H1 (cell line): ENCODE measurements at regions not wholly inside any gene's neighbourhood (a gene's known extent, or its start where the extent isn't known, plus 50 kb on each side); places are given as distances from the start of the nearest gene placed in this dataset.

Experiments
- CTCF ChIA-PET: fragments of 300-600 bp; sonication (Branson Sonifier 250); formaldehyde crosslinking; loops from one replicate; lab custom pipeline; 2021; ENCODE audit not compliant: partially characterized antibody; lab: Charles Lee
- POLR2A ChIA-PET: fragments of 300-600 bp; sonication (Branson Sonifier 250); formaldehyde crosslinking; loops from one replicate; lab custom pipeline; 2021; ENCODE audit warnings: inconsistent platforms; ENCODE audit not compliant: partially characterized antibody; lab: Charles Lee
- DNase-seq, 2 experiments: peaks; one replicate each; pipeline versions ENCODE4 v3.0.0 to v3.0.0-alpha.2; 2010 to 2022; ENCODE audit warnings: low spot score in 2 of 2, low read depth in 1 of 2, mixed read lengths in 1 of 2
- FAIRE-seq: peaks from 2 replicates; lab custom pipeline; 2011; peaks lifted over from hg19 to GRCh38; lab: Jason Lieb, UNC
- H2AFZ ChIP-seq: 2 replicates; pipeline ENCODE4 v1.8.1; 2012; ENCODE audit warnings: low read length, inconsistent platforms
- H2AK5ac ChIP-seq: 2 replicates; pipeline ENCODE4 v1.6.1; 2013; ENCODE audit warnings: low read depth, low read length
- H2BK120ac ChIP-seq: replicated peaks from 2 replicates; pipeline ENCODE3; 2013; ENCODE audit warnings: low read depth, low read length, inconsistent platforms
- H2BK12ac ChIP-seq: 2 replicates; pipeline ENCODE4 v1.6.1; 2013; ENCODE audit warnings: low read depth, low read length
- H2BK15ac ChIP-seq: 2 replicates; pipeline ENCODE4 v1.6.1; 2013; ENCODE audit warnings: low read length
- H2BK20ac ChIP-seq: 2 replicates; pipeline ENCODE4 v1.6.1; 2013; ENCODE audit warnings: low read length
- H2BK5ac ChIP-seq: 2 replicates; pipeline ENCODE4 v1.6.1; 2013; ENCODE audit warnings: low read depth, low read length
- H3K14ac ChIP-seq: 2 replicates; pipeline ENCODE4 v1.6.1; 2013; ENCODE audit warnings: inconsistent platforms; ENCODE audit not compliant: insufficient read length
- H3K18ac ChIP-seq: 2 replicates; pipeline ENCODE4 v1.6.1; 2013; ENCODE audit warnings: low read length; ENCODE audit errors: extremely low read depth
- H3K23ac ChIP-seq: 2 replicates; pipeline ENCODE4 v1.6.1; 2013; ENCODE audit warnings: inconsistent platforms; ENCODE audit not compliant: insufficient read length
- H3K23me2 ChIP-seq: 2 replicates; pipeline ENCODE4 v1.6.1; 2013; ENCODE audit warnings: low read depth, low read length
- H3K27ac ChIP-seq: 2 replicates; pipeline ENCODE4 v1.6.1; 2011; ENCODE audit warnings: low read depth, low read length, inconsistent platforms
- H3K27me3 ChIP-seq, 4 experiments: replicated peaks in 1 of 4; 1 replicate in 1 of 4; 2 replicates in 3 of 4; pipeline versions ENCODE4 v1.6.1 to v1.8.1; 2011 to 2013; ENCODE audit warnings: low read length in 3 of 4, mild to moderate bottlenecking in 3 of 4, inconsistent platforms in 2 of 4, mixed read lengths in 2 of 4, moderate library complexity in 1 of 4; ENCODE audit not compliant: control insufficient read depth in 3 of 4, insufficient read depth in 3 of 4; ENCODE audit errors: extremely low read depth in 1 of 4
- H3K36me3 ChIP-seq, 4 experiments: 2 replicates each; pipeline versions ENCODE4 v1.6.1 to v1.8.1; 2011 to 2013; ENCODE audit warnings: mild to moderate bottlenecking in 4 of 4, low read length in 3 of 4, moderate library complexity in 2 of 4, control low read depth in 1 of 4, inconsistent platforms in 1 of 4; ENCODE audit not compliant: insufficient read depth in 4 of 4, control insufficient read depth in 2 of 4
- H3K4ac ChIP-seq: replicated peaks from 2 replicates; pipeline ENCODE3; 2013; ENCODE audit warnings: low read length, low read depth, mixed read lengths, inconsistent platforms; ENCODE audit not compliant: insufficient read length
- H3K4me1 ChIP-seq, 4 experiments: replicated peaks in 1 of 4; 1 replicate in 1 of 4; 2 replicates in 3 of 4; pipeline versions ENCODE4 v1.6.1 to v1.8.1; 2011 to 2013; ENCODE audit warnings: low read length in 3 of 4, inconsistent platforms in 2 of 4, mixed read lengths in 1 of 4; ENCODE audit not compliant: insufficient read depth in 4 of 4, control insufficient read depth in 3 of 4
- H3K4me2 ChIP-seq, 2 experiments: 2 replicates each; pipeline versions ENCODE4 v1.6.1 to v1.8.1; 2011 to 2013; ENCODE audit warnings: low read depth in 2 of 2, low read length in 2 of 2, control low read depth in 1 of 2, inconsistent platforms in 1 of 2, mild to moderate bottlenecking in 1 of 2; ENCODE audit not compliant: insufficient read depth in 1 of 2
- H3K4me3 ChIP-seq, 4 experiments: fragments of 200-600, 300-600 bp in 1 of 4; sonication (generic), shearing (Covaris generic), sonication (Bioruptor Twin) in 1 of 4; 2 replicates each; pipeline versions ENCODE4 v1.5.1 to v1.8.1; 2011 to 2016; ENCODE audit warnings: low read length in 4 of 4, low read depth in 3 of 4, control low read depth in 2 of 4, inconsistent platforms in 2 of 4, mild to moderate bottlenecking in 2 of 4, mixed read lengths in 1 of 4, moderate library complexity in 1 of 4; ENCODE audit not compliant: insufficient read depth in 2 of 4; ENCODE audit errors: extremely low read depth in 1 of 4
- H3K56ac ChIP-seq: replicated peaks from 2 replicates; pipeline ENCODE3; 2013; ENCODE audit warnings: low read depth, mild to moderate bottlenecking, mixed read lengths, low read length, inconsistent platforms; ENCODE audit not compliant: insufficient read length
- H3K79me1 ChIP-seq: 2 replicates; pipeline ENCODE4 v1.6.1; 2013; ENCODE audit warnings: low read depth, low read length, control low read depth
- H3K79me2 ChIP-seq, 2 experiments: 2 replicates each; pipeline versions ENCODE4 v1.6.1 to v1.8.1; 2012 to 2013; ENCODE audit warnings: low read length in 2 of 2, mild to moderate bottlenecking in 2 of 2, inconsistent platforms in 1 of 2; ENCODE audit not compliant: insufficient read depth in 2 of 2, control insufficient read depth in 1 of 2
- H3K9ac ChIP-seq, 4 experiments: replicated peaks in 1 of 4; 1 replicate in 1 of 4; 2 replicates in 3 of 4; pipeline versions ENCODE4 v1.6.1 to v1.8.1; 2011 to 2013; ENCODE audit warnings: low read depth in 3 of 4, low read length in 3 of 4, control low read depth in 2 of 4, mild to moderate bottlenecking in 2 of 4, moderate library complexity in 2 of 4, inconsistent platforms in 1 of 4; ENCODE audit errors: extremely low read depth in 1 of 4
- H3K9me3 ChIP-seq, 2 experiments: 2 replicates each; pipeline versions ENCODE4 v1.6.1 to v1.8.1; 2012 to 2013; ENCODE audit warnings: mild to moderate bottlenecking in 2 of 2, moderate library complexity in 2 of 2, control low read depth in 1 of 2, inconsistent platforms in 1 of 2, low read depth in 1 of 2, low read length in 1 of 2, mixed read lengths in 1 of 2; ENCODE audit not compliant: insufficient read depth in 2 of 2
- H4K20me1 ChIP-seq, 2 experiments: replicated peaks in 1 of 2; 2 replicates each; pipeline versions ENCODE3 to v1.8.1; 2011 to 2013; ENCODE audit warnings: inconsistent platforms in 2 of 2, low read length in 2 of 2, mild to moderate bottlenecking in 1 of 2; ENCODE audit not compliant: insufficient read depth in 2 of 2, control insufficient read depth in 1 of 2
- H4K5ac ChIP-seq: 2 replicates; pipeline ENCODE4 v1.6.1; 2013; ENCODE audit warnings: low read length, low read depth, mixed read lengths, inconsistent platforms; ENCODE audit not compliant: insufficient read length
- H4K8ac ChIP-seq: 2 replicates; pipeline ENCODE4 v1.8.0; 2013; ENCODE audit warnings: mild to moderate bottlenecking, moderate library complexity, low read length, inconsistent platforms; ENCODE audit not compliant: insufficient read depth; ENCODE audit errors: extremely low read depth
- H4K91ac ChIP-seq: replicated peaks from 2 replicates; pipeline ENCODE3; 2013; ENCODE audit warnings: low read length, mixed read lengths, inconsistent platforms; ENCODE audit not compliant: insufficient read length
- CREB1 ChIP-seq: IDR thresholded peaks from 2 replicates; pipeline ENCODE4 v1.6.1; 2012; ENCODE audit warnings: inconsistent platforms
- CTCF ChIP-seq, 3 experiments: IDR thresholded peaks; 1 replicate in 2 of 3; 2 replicates in 1 of 3; pipeline versions ENCODE4 v1.5.1 to v1.6.1; 2011; ENCODE audit warnings: low read length in 3 of 3, mild to moderate bottlenecking in 3 of 3, inconsistent platforms in 2 of 3, low read depth in 1 of 3, moderate library complexity in 1 of 3; ENCODE audit not compliant: insufficient read depth in 1 of 3; ENCODE audit errors: control extremely low read depth in 1 of 3
- EP300 ChIP-seq, 2 experiments: IDR thresholded peaks; 1 replicate in 1 of 2; 2 replicates in 1 of 2; pipeline ENCODE4 v1.6.1; 2011 to 2012; ENCODE audit warnings: low read depth in 2 of 2, low read length in 2 of 2, mild to moderate bottlenecking in 2 of 2, borderline replicate concordance in 1 of 2, inconsistent platforms in 1 of 2, moderate library complexity in 1 of 2
- GABPA ChIP-seq: IDR thresholded peaks from 2 replicates; pipeline ENCODE4 v1.6.1; 2011; ENCODE audit warnings: mild to moderate bottlenecking, low read length, moderate library complexity, borderline replicate concordance; ENCODE audit not compliant: insufficient read depth
- HDAC6 ChIP-seq: IDR thresholded peaks from one replicate; pipeline ENCODE4 v1.7.1; 2012; ENCODE audit warnings: low read depth, mild to moderate bottlenecking, inconsistent platforms, low read length, moderate library complexity
- MAFK ChIP-seq: IDR thresholded peaks from 2 replicates; pipeline ENCODE4 v1.6.1; 2012; ENCODE audit warnings: low read depth, mild to moderate bottlenecking, improper control_type of control experiment, low read length
- MAX ChIP-seq: IDR thresholded peaks from 2 replicates; pipeline ENCODE4 v1.6.1; 2012; ENCODE audit warnings: inconsistent platforms
- RAD21 ChIP-seq, 2 experiments: IDR thresholded peaks in 1 of 2; conservative IDR thresholded peaks in 1 of 2; 2 replicates each; pipeline ENCODE4 v1.6.1; 2011; ENCODE audit warnings: low read depth in 2 of 2, low read length in 2 of 2, improper control_type of control experiment in 1 of 2, inconsistent platforms in 1 of 2, mild to moderate bottlenecking in 1 of 2, moderate library complexity in 1 of 2
- SIRT6 ChIP-seq: IDR thresholded peaks from one replicate; pipeline ENCODE4 v1.7.1; 2012; ENCODE audit warnings: low read length, inconsistent platforms
- SP1 ChIP-seq: IDR thresholded peaks from 2 replicates; pipeline ENCODE4 v1.6.1; 2011; ENCODE audit warnings: low read depth, low read length
- SP4 ChIP-seq: IDR thresholded peaks from 2 replicates; pipeline ENCODE4 v1.6.1; 2012; ENCODE audit warnings: low read length, inconsistent platforms
- WGBS, 2 experiments: shearing (Covaris generic) in 1 of 2; methylation state at CpG; one replicate each; pipeline versions ENCODE4 v1.1.6 to v1.1.7; 2013 to 2015; ENCODE audit warnings: low lambda C conversion rate in 2 of 2, mixed read lengths in 2 of 2, inconsistent platforms in 1 of 2, low coverage in 1 of 2, missing lambda C conversion rate in 1 of 2; ENCODE audit not compliant: insufficient replicate concordance in 2 of 2, insufficient coverage in 1 of 2, insufficient read length in 1 of 2; ENCODE audit errors: extremely low coverage in 1 of 2, missing lambda C conversion rate in 1 of 2; 5-methylcytosine and 5-hydroxymethylcytosine counted together

GRCh38 chr14:26330982-26331381 lies 266.9 kb downstream of the NOVA1 start:
- Histone ChIP-seq H2AFZ (no peak overlapping the region), H2BK15ac (no peak overlapping the region), H4K20me1 (no peaks in the 10 kb centered on the region), H2AK5ac (no peak overlapping the region), H3K27me3 (no peaks in the 10 kb centered on the region), H4K91ac (no peak overlapping the region), H4K8ac (no peak overlapping the region), H3K79me1 (no peaks in the 10 kb centered on the region), H3K4ac (no peak overlapping the region), H3K4me3 (no peak overlapping the region), H4K5ac (no peak overlapping the region), H3K4me1 (no peaks in the 10 kb centered on the region), H3K9me3 (no peaks in the 10 kb centered on the region), H3K56ac (no peak overlapping the region), H2BK12ac (no peak overlapping the region), H3K79me2 (no peaks in the 10 kb centered on the region), H3K23me2 (no peaks in the 10 kb centered on the region), H3K23ac (no peak overlapping the region), H2BK5ac (no peak overlapping the region), H3K27ac (no peak overlapping the region), H2BK20ac (no peak overlapping the region), H3K36me3 (no peaks in the 10 kb centered on the region), H3K9ac (no peak overlapping the region), H3K18ac (no peak overlapping the region), H3K14ac (no peak overlapping the region), H3K4me2 (no peak overlapping the region), H2BK120ac (no peak overlapping the region)
- POLR2A ChIA-PET: interaction anchor here (0.6 kb wide), 1 partner anchor 803 kb away, joined by 4 read pairs; no protein-coding TSS in a partner anchor
- WGBS, 2 experiments: 76% methylated on average over 1 of the region's 1 CpG; no CpG with 5 or more reads in 1 of the 2 experiments
- FAIRE-seq: no peak
- no peak for DNase-seq
- CTCF ChIA-PET: interaction anchor here (1.3 kb wide), 1 partner anchor 9 kb away, joined by 3 read pairs; no protein-coding TSS in a partner anchor
- TF ChIP-seq MAFK (no peak), HDAC6 (no peak), SP4 (no peak), CREB1 (no peak), SP1 (no peak), EP300 (IDR thresholded peaks at IDR 0.05; ENCODE audit: borderline replicate concordance in 1 of 2, low read depth in 2 of 2, low read length in 2 of 2) (no peak), RAD21 (IDR thresholded peaks at IDR 0.05 in 1 of 2, conservative IDR thresholded peaks at IDR 0.05 in 1 of 2; ENCODE audit: low read depth in 2 of 2, low read length in 2 of 2) (no peak), SIRT6 (no peak), GABPA (no peak), MAX (no peak), CTCF (IDR thresholded peaks at IDR 0.05; ENCODE audit: control extremely low read depth in 1 of 3, insufficient read depth in 1 of 3, low read depth in 1 of 3, low read length in 3 of 3) (no peak)
